IMR-90 (cell line): ENCODE measurements at regions not wholly inside any gene's neighbourhood (a gene's known extent, or its start where the extent isn't known, plus 50 kb on each side); places are given as distances from the start of the nearest gene placed in this dataset.

Experiments
- ATAC-seq: fragments of 200-7000 bp; cut with Tn5 transposase; 2 replicates; pipeline ENCODE4 v1.9.1; 2020; ENCODE audit warnings: low read depth, mild to moderate bottlenecking, moderate library complexity
- BruUV-seq: library from RNA; stranded (reverse); fragments of 400-500 nt; replicated peaks from 2 replicates; lab custom pipeline; 2021; lab: Mats Ljungman, UMichigan
- CTCF ChIA-PET: fragments of 300-600 bp; formaldehyde crosslinking; extraction: SDS; loops from one replicate; lab custom pipeline; 2021; ENCODE audit warnings: antibody characterized with exemption; lab: Yijun Ruan, JAX
- POLR2A ChIA-PET: fragments of 300-600 bp; sonication (Branson Sonifier 250); formaldehyde crosslinking; loops from one replicate; lab custom pipeline; 2022; ENCODE audit warnings: antibody characterized with exemption; ENCODE audit not compliant: unreplicated experiment; lab: Charles Lee
- DNase-seq: peaks from one replicate; pipeline ENCODE4 v3.0.0; 2013
- H2AFZ ChIP-seq: replicated peaks from 2 replicates; pipeline ENCODE3; 2013; ENCODE audit warnings: low read length, mild to moderate bottlenecking; ENCODE audit not compliant: poor library complexity
- H2AK5ac ChIP-seq: 2 replicates; pipeline ENCODE4 v1.6.1; 2013; ENCODE audit warnings: low read depth, low read length, inconsistent platforms
- H2AK9ac ChIP-seq: replicated peaks from 2 replicates; pipeline ENCODE3; 2013; ENCODE audit warnings: mild to moderate bottlenecking, low read depth, low read length, moderate library complexity; ENCODE audit not compliant: poor library complexity
- H2BK120ac ChIP-seq: 2 replicates; pipeline ENCODE4 v1.6.1; 2013; ENCODE audit warnings: low read depth, low read length, inconsistent platforms
- H2BK15ac ChIP-seq: 3 replicates; pipeline ENCODE4 v1.6.1; 2013; ENCODE audit warnings: low read depth, low read length, inconsistent platforms
- H2BK20ac ChIP-seq: 2 replicates; pipeline ENCODE4 v1.6.1; 2013; ENCODE audit warnings: low read depth, mild to moderate bottlenecking, inconsistent platforms, low read length, moderate library complexity
- H2BK5ac ChIP-seq: 2 replicates; pipeline ENCODE4 v1.6.1; 2013; ENCODE audit warnings: mild to moderate bottlenecking, low read depth, low read length, inconsistent platforms; ENCODE audit not compliant: poor library complexity, severe bottlenecking
- H3K14ac ChIP-seq: replicated peaks from 2 replicates; pipeline ENCODE4 v1.6.1; 2013; ENCODE audit warnings: low read depth, low read length, inconsistent platforms
- H3K18ac ChIP-seq: 2 replicates; pipeline ENCODE4 v1.6.1; 2013; ENCODE audit warnings: low read depth, low read length, control low read depth
- H3K23ac ChIP-seq: 2 replicates; pipeline ENCODE4 v1.6.1; 2013; ENCODE audit warnings: low read depth, low read length, inconsistent platforms
- H3K27ac ChIP-seq: 2 replicates; pipeline ENCODE4 v1.5.1; 2013; ENCODE audit warnings: mild to moderate bottlenecking, control low read depth, low read length; ENCODE audit not compliant: insufficient read depth
- H3K27me3 ChIP-seq: 2 replicates; pipeline ENCODE4 v1.6.1; 2013; ENCODE audit warnings: low read length; ENCODE audit not compliant: control insufficient read depth, insufficient read depth
- H3K36me3 ChIP-seq: 2 replicates; pipeline ENCODE4 v1.6.1; 2013; ENCODE audit warnings: low read length, mixed read lengths; ENCODE audit not compliant: control insufficient read depth, insufficient read depth
- H3K4ac ChIP-seq: 2 replicates; pipeline ENCODE4 v1.6.1; 2013; ENCODE audit warnings: low read depth, low read length, inconsistent platforms
- H3K4me1 ChIP-seq: 2 replicates; pipeline ENCODE4 v1.6.1; 2013; ENCODE audit warnings: low read length, mixed read lengths; ENCODE audit not compliant: control insufficient read depth, insufficient read depth
- H3K4me2 ChIP-seq: 2 replicates; pipeline ENCODE4 v1.6.1; 2013; ENCODE audit warnings: low read depth, mild to moderate bottlenecking, control low read depth, low read length, moderate library complexity
- H3K4me3 ChIP-seq: 2 replicates; pipeline ENCODE4 v1.5.1; 2013; ENCODE audit warnings: low read depth, mild to moderate bottlenecking, control low read depth, low read length, moderate library complexity; ENCODE audit not compliant: insufficient read depth
- H3K56ac ChIP-seq: 2 replicates; pipeline ENCODE4 v1.6.1; 2013; ENCODE audit warnings: low read length, inconsistent platforms; ENCODE audit not compliant: insufficient read depth; ENCODE audit errors: extremely low read depth
- H3K79me1 ChIP-seq, 2 experiments: 2 replicates each; pipeline ENCODE4 v1.6.1; 2013; ENCODE audit warnings: low read length in 2 of 2, inconsistent platforms in 1 of 2, low read depth in 1 of 2
- H3K9ac ChIP-seq: 2 replicates; pipeline ENCODE4 v1.6.1; 2013; ENCODE audit warnings: low read depth, low read length, control low read depth
- H3K9me1 ChIP-seq: 2 replicates; pipeline ENCODE4 v1.6.1; 2013; ENCODE audit warnings: low read length, inconsistent platforms; ENCODE audit not compliant: insufficient read depth
- H3K9me3 ChIP-seq: 2 replicates; pipeline ENCODE4 v1.6.1; 2013; ENCODE audit warnings: low read length; ENCODE audit not compliant: control insufficient read depth, insufficient read depth
- H4K20me1 ChIP-seq: 2 replicates; pipeline ENCODE4 v1.6.1; 2013; ENCODE audit warnings: low read length, inconsistent platforms; ENCODE audit not compliant: insufficient read depth
- H4K5ac ChIP-seq: 2 replicates; pipeline ENCODE4 v1.6.1; 2013; ENCODE audit warnings: mild to moderate bottlenecking, low read depth, low read length, control low read depth
- H4K8ac ChIP-seq, 2 experiments: 2 replicates each; pipeline ENCODE4 v1.6.1; 2013; ENCODE audit warnings: low read depth in 2 of 2, low read length in 2 of 2, control low read depth in 1 of 2, inconsistent platforms in 1 of 2
- H4K91ac ChIP-seq: 2 replicates; pipeline ENCODE4 v1.6.1; 2013; ENCODE audit warnings: low read depth, low read length, inconsistent platforms; ENCODE audit not compliant: insufficient read depth
- BHLHE40 ChIP-seq: fragments of 150-350 bp; IDR thresholded peaks from 2 replicates; pipeline ENCODE4 v1.6.1; 2016; ENCODE audit warnings: mild to moderate bottlenecking, low read depth, low read length
- CEBPB ChIP-seq: IDR thresholded peaks from 2 replicates; pipeline ENCODE4 v1.6.1; 2012; ENCODE audit warnings: low read depth, low read length, improper control_type of control experiment
- CHD1 ChIP-seq: IDR thresholded peaks from 2 replicates; pipeline ENCODE4 v1.6.1; 2012; ENCODE audit warnings: low read depth, low read length, improper control_type of control experiment
- CTCF ChIP-seq: conservative IDR thresholded peaks from 2 replicates; pipeline ENCODE4 v1.5.1; 2012; ENCODE audit warnings: mild to moderate bottlenecking, low read depth, low read length, improper control_type of control experiment
- FOS ChIP-seq: fragments of 150-350 bp; IDR thresholded peaks from 2 replicates; pipeline ENCODE4 v1.6.1; 2016; ENCODE audit warnings: low read depth, low read length
- MAFK ChIP-seq: IDR thresholded peaks from 2 replicates; pipeline ENCODE4 v1.6.1; 2012; ENCODE audit warnings: low read depth, low read length, improper control_type of control experiment
- MAZ ChIP-seq: IDR thresholded peaks from 2 replicates; pipeline ENCODE4 v1.6.1; 2012; ENCODE audit warnings: low read depth, mild to moderate bottlenecking, low read length, improper control_type of control experiment, moderate library complexity, borderline replicate concordance
- MXI1 ChIP-seq: IDR thresholded peaks from 2 replicates; pipeline ENCODE4 v1.6.1; 2012; ENCODE audit warnings: low read depth, mild to moderate bottlenecking, low read length, moderate library complexity, borderline replicate concordance
- NFE2L2 ChIP-seq: fragments of 150-350 bp; IDR thresholded peaks from 2 replicates; pipeline ENCODE4 v1.6.1; 2016; ENCODE audit warnings: low read depth, mild to moderate bottlenecking, low read length
- POLR2A ChIP-seq: IDR thresholded peaks from 2 replicates; pipeline ENCODE4 v1.6.1; 2012; ENCODE audit warnings: mild to moderate bottlenecking, low read depth, low read length
- RAD21 ChIP-seq: IDR thresholded peaks from 2 replicates; pipeline ENCODE4 v1.6.1; 2012; ENCODE audit warnings: low read length, improper control_type of control experiment
- RCOR1 ChIP-seq: IDR thresholded peaks from 2 replicates; pipeline ENCODE4 v1.6.1; 2012; ENCODE audit warnings: mild to moderate bottlenecking, low read length, improper control_type of control experiment; ENCODE audit not compliant: insufficient replicate concordance
- RFX5 ChIP-seq: IDR thresholded peaks from 2 replicates; pipeline ENCODE4 v1.8.0; 2012; ENCODE audit warnings: low read depth, mild to moderate bottlenecking, low read length, moderate library complexity
- SMC3 ChIP-seq: fragments of 150-350 bp; IDR thresholded peaks from 2 replicates; pipeline ENCODE4 v1.6.1; 2016; ENCODE audit warnings: low read depth, mild to moderate bottlenecking, antibody characterized with exemption, low read length, moderate library complexity
- USF2 ChIP-seq: fragments of 150-350 bp; IDR thresholded peaks from 2 replicates; pipeline ENCODE4 v1.6.1; 2017; ENCODE audit warnings: mild to moderate bottlenecking, antibody characterized with exemption, low read length, low read depth
- WGBS, 2 experiments: methylation state at CpG; one replicate each; pipeline versions ENCODE4 v1.1.5 to v1.1.7; 2013; ENCODE audit warnings: missing lambda C conversion rate in 2 of 2; ENCODE audit not compliant: insufficient read length in 1 of 2; ENCODE audit errors: extremely low coverage in 2 of 2; 5-methylcytosine and 5-hydroxymethylcytosine counted together
- dilution Hi-C: fragments of 300-500 bp; cut with HindIII; formaldehyde crosslinking; loops from one replicate; pipeline ENCODE4 v1.14.3; 2018; ENCODE audit warnings: low sequenced_read_pairs; ENCODE audit not compliant: unreplicated experiment
- in situ Hi-C: fragments of 300-500 bp; cut with MboI; formaldehyde crosslinking; loops from 3 replicates; pipeline ENCODE4 v1.14.3; 2019; ENCODE audit warnings: low sequenced_read_pairs, inconsistent platforms, mixed read lengths
- intact Hi-C: fragments of 100-400 bp; cut with micrococcal nuclease; formaldehyde crosslinking; loops from 2 replicates; pipeline ENCODE4 v1.10.0; 2022
- TF ChIP-seq, protein P1 (sequence below): fragments of 150-350 bp; IDR thresholded peaks from 2 replicates; pipeline ENCODE4 v1.6.1; 2016; ENCODE audit warnings: low read depth, mild to moderate bottlenecking, low read length, moderate library complexity, borderline replicate concordance

DNA sequence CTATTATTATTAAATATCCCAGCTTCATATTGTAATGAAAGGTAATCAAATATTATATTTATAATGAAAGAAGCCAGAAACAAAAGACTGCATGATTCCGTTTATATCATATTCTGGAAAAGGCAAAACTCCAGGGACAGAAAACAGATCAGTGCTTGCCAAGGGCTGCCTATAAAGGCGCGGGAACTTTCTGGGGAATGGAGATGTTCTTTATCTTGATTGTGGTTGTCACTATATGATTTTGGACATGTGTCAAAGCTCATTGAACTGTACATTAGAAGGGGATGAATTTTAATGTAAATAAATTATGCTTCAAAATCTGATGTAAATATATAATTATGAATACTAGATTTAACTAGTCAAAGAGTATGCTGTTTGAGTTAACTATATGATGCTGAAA, 115.4 kb upstream of the KRAS start:
- H3K36me3 ChIP-seq = no peaks in the 10 kb centered on the region
- no peak for DNase-seq
- no peak overlapping the region for H3K27ac ChIP-seq
- H4K20me1 ChIP-seq = no peaks in the 10 kb centered on the region
- TF ChIP-seq RCOR1 (no peak), RFX5 (no peak), CEBPB (no peak), MXI1 (no peak), BHLHE40 (no peak), NFE2L2 (no peak), RAD21 (no peak), SMC3 (no peak), FOS (no peak), CTCF (no peak), CHD1 (no peak), MAZ (no peak), POLR2A (no peak), MAFK (no peak), USF2 (no peak)
- TF ChIP-seq, protein P1, sequence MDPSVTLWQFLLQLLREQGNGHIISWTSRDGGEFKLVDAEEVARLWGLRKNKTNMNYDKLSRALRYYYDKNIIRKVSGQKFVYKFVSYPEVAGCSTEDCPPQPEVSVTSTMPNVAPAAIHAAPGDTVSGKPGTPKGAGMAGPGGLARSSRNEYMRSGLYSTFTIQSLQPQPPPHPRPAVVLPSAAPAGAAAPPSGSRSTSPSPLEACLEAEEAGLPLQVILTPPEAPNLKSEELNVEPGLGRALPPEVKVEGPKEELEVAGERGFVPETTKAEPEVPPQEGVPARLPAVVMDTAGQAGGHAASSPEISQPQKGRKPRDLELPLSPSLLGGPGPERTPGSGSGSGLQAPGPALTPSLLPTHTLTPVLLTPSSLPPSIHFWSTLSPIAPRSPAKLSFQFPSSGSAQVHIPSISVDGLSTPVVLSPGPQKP = no peak
- no peaks in the 10 kb centered on the region for H3K27me3 ChIP-seq
- no peak overlapping the region for H2AK5ac ChIP-seq
- no peak overlapping the region for H2BK15ac ChIP-seq
- no peak overlapping the region for H3K18ac ChIP-seq
- no peaks in the 10 kb centered on the region for H3K79me1 ChIP-seq
- H4K8ac ChIP-seq = no peak overlapping the region
- no peak overlapping the region for H3K9ac ChIP-seq
- H2AFZ ChIP-seq = no peak overlapping the region
- ATAC-seq = no peak
- H3K4me3 ChIP-seq = no peak overlapping the region
- CTCF ChIA-PET = interaction anchor here (1.1 kb wide), 1 partner anchor 109 kb away, joined by 3 read pairs; no protein-coding TSS in a partner anchor
- POLR2A ChIA-PET = no interaction called here
- no peak overlapping the region for H3K4ac ChIP-seq
- in situ Hi-C loops (no loop called here), dilution Hi-C loops (no loop called here), intact Hi-C loops (no loop called here)
- no peaks in the 10 kb centered on the region for H3K4me1 ChIP-seq
- H2BK120ac ChIP-seq = no peak overlapping the region
- no peak overlapping the region for H2BK20ac ChIP-seq
- no peaks in the 10 kb centered on the region for H3K9me1 ChIP-seq
- H2AK9ac ChIP-seq = no peak overlapping the region
- H3K56ac ChIP-seq = no peak overlapping the region
- no peak overlapping the region for H4K91ac ChIP-seq
- H3K14ac ChIP-seq = no peak overlapping the region
- H3K23ac ChIP-seq = no peak overlapping the region
- H3K9me3 ChIP-seq = no peaks in the 10 kb centered on the region
- no peak overlapping the region for H3K4me2 ChIP-seq
- no CpG with 5 or more reads among the region's 3 CpGs for whole genome bisulfite sequencing, 2 experiments
- no peak overlapping the region for H4K5ac ChIP-seq
- no TSS peak for BruUV-seq
- H2BK5ac ChIP-seq = no peak overlapping the region
